Suppressor macrophage treated with lipopolysaccharide for 1 hour (primary cell): ENCODE measurements at regions not wholly inside any gene's neighbourhood (a gene's known extent, or its start where the extent isn't known, plus 50 kb on each side); places are given as distances from the start of the nearest gene placed in this dataset.

Source experiments
- DNase-seq, 3 donors: peaks; one replicate each; pipeline ENCODE4 v3.0.0-alpha.2; 2020 to 2022

DNA sequence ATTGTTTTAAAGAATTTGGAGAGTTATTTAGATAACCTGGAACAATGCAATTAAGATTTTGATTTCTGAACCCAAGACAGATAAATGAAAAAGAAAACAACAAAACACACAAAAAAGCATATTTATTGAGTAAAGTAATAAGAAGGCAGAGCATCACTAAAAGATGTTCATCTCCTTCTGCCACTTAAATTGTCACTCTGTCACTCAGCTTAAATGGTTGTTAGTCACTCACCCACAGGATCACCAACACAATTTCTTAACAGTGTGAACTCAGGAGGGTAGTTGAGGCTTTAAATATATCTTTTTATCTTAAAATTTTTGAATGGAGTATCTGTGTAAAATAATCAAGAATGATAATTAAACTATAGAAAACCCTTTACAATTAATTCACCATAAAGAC, 1215.5 kb upstream of the PCDH20 start:
- no peak for DNase-seq

DNA sequence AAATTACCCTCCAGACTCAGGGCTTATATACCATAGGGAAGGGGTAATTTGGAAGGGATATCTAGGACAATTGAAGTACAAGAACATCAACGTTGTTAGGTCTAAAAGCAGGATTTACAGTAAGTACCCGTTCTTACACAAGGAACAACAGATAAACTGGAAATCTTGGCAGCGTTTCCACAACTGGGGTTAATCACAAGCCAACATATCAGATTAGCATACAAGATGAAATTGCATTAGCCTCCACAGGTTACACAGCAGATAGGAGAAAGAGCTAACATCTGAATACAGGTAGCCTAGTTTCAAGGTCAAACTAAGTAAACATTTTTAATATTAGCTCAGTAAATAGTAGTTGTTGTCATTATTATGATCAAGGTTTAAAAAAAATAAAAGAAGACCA, 1214.0 kb upstream of the PCDH20 start:
- no peak for DNase-seq

DNA sequence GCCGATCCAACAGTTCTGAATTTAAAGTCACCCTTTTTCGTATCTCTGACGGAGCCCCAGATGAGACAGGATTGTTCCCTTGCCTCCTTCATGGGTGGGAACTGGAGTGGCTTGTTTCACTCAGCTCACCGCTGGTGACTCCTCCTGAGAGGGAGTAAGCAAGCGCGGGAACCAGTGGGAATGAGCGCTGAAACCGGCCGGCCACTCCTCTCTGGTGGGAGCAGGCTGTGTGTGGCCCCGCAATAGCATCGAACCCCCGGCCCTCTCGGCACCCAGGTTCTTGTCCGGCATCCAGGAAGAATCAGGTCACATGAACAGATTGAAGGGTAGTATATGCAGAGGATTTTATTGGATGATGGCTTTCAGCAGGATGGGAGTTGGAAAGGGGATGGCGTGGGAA, 1211.6 kb upstream of the PCDH20 start:
- no peak for DNase-seq

DNA sequence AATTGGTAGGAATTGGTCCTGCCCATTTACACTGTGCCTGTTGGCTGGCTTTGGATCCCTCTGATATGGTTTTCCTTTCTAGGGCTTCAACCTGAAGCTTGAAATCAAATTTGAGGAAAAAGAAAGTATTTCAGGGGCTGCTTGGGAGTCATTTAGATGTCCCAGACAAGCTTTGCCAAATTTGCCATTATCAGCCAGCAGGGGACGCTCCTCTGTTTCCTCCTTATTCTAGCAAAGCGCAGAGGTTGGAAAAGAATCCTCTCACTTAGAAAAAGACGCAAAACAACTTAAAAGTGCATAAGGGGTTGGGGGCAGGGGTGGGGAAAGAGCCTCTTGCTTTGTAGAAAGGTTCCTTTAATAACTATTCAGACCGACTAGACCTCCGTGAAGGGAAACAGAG, 1211.1 kb upstream of the PCDH20 start:
- DNase-seq = no peak

DNA sequence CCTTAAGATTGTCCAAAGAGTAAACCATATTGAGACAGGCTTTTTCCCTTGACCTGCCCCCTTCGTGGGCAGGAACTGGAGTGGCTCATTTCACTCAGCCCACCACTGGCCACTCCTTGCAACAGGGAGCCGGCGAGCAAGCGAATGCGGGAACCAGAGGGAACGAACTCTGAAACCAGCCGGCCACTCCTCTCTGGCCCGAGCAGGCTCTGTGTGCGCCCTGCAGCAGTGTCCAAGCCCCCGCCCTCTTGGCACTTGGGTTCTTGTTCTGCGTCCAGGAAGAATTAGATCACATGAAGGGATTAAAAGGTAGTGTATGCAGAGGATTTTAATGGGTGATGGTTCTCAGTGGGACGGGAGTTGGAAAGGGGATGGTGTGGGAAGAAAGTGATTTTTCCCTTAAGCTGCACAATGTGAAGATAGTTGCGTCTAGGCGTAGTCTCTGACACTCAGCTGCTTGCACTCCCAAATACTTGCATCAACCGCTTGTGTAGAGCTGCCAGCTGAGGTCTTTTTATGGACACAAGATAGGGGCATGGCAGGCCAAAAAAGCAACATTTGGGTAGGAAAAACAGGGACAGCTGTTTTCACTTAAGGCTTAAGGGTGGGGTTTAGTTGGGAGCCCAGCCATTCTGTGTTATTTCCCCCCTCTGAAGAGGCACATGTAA, 1209.7 kb upstream of the PCDH20 start:
- DNase-seq = no peak

DNA sequence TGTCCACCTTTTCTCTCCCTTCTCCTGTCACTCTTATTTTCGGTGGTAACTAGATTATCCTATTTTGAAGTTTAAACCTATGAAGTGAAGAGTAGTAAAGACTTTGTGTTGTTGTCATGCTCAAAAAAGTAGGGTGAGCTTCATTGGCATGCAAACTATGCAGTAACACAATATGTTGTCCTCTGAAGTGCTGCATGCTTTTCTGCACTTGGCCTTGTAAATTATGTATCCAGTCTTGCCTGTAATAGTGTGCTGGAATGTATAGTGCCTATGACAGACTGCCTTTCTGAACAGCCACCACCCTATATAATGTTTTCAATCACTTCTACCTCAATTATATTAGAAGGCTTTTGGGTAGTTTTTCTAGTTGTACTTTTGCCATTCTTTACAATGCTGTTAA, 1198.2 kb upstream of the PCDH20 start:
- DNase-seq = no peak

DNA sequence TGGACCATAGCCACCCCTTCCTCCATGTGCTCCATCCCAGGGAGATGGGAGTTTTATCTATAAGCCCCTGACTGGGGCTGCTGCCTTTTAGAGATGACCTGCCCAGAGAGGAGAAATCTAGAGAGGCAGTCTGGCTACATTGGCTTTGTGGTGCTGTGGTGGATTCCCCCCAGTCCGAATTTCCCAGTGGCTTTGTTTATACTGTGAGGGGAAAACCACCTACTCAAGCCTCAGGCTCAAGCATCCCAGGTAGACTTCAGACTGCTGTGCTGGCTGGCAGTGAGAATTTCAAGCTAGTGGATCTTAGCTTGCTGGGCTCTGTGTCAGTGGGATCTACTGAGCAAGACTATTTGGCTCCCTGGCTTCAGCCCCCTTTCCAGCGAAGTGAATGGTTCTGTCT, 1195.7 kb upstream of the PCDH20 start:
- no peak for DNase-seq

DNA sequence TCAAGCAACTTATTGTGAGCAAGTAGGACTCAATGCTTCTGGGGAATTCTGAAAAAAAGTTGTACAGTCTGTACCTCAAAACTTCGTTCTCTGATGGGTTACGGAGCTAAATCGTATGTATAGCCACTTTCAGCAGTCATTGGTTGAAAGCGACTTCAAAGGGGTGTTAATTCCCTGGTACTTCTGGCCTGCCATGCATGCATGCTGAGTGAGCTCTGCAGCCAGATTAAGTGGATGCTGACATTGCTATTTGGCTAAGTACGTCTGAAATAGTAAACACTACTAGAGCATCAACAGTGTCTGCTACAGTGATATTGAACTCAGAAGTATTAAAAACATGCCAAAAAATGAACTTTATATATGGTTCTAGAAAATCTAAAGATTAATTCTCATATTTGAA, 1183.1 kb upstream of the PCDH20 start:
- DNase-seq = no peak

DNA sequence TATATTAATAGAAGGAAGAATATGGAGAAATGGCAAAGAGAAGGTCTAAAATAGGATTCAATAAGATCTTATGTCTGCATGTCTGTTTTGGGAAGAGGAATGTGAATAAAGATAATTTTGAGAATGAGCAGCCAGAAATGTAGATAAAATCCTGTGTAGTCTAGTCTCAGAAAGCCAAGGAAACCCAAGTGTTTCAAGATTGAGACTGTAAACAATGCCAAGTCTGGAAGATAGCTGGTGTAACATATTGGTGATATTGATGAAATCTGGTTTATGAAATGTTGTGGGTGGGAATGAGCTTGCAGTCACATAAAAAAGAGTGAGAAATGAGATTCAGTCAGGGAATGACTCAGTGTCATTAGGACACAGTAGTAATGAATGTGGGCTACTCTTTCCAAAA, 1180.3 kb upstream of the PCDH20 start:
- no peak for DNase-seq

DNA sequence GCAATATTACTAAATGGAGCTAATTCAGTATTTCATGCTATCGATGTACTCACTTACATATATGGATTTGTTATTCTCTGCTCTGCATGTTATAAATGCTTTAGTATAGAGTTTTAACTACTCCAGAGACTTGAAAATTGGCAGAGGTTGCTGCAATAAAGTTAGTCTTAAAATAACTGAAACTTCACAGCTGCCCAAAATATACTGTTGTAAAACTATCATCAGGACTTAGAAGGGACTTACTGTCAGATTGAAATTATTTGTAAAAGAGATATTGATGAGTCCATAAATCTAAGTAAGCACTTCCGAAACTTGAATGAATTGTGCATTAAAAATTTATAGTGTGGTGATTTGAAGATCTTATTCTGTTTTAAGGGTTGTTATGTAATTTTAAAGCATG, 1178.2 kb upstream of the PCDH20 start:
- no peak for DNase-seq

DNA sequence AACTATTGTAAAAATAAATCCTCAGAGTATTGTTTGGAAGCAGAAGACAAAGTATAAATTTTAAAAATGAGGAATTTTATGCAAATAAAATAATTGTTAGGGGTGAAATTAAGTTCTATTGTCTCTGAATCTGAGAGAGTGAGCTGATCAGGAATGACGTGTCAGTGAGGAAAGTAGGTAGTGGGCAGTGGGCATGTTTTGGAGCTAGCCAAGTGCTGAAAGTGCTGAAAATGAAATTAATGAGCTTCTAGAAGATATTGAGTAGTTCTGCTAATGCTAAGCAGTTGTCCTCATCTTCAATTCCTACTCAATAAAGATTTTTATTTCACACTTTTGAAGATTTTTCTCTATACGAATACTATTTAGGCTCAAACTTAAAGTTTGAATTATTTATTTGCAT, 1167.8 kb upstream of the PCDH20 start:
- DNase-seq = no peak

DNA sequence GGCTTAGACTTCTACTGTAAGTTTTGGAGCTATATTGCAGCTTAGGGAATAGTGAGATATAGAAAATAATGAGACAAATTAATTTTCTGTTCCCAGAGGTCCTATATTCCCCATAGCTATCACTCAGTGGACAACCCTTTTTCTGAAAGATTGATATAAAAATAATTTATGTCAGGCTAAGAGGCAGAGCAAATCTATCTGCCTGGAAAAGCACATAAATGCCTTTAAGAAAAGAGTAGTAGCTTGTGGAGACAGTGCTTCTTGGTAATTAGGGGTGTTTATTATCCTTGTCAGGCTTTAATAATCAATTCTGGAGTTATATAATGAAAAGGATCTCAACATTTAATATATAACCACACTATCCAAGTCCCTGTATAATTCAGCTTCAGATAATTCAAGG, 1162.8 kb upstream of the PCDH20 start:
- DNase-seq = no peak

DNA sequence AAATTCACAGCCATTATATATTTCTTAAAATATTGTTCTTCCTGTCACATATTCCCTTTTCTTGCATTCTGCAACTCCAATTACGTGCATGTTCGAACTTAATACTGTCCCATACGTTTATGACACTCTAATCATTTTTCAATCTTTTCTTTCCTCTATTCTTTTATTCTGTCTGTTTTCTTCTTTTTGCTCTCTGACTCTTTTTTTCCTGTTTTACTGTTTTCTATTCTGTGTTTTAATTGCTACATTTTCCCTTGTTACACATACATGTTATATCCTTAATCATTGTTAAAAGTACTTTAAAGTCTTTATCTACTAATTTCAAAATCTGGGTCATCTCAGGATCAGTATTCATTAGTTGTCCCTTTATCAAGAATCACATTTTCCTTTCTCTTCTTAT, 1149.1 kb upstream of the PCDH20 start:
- no peak for DNase-seq

DNA sequence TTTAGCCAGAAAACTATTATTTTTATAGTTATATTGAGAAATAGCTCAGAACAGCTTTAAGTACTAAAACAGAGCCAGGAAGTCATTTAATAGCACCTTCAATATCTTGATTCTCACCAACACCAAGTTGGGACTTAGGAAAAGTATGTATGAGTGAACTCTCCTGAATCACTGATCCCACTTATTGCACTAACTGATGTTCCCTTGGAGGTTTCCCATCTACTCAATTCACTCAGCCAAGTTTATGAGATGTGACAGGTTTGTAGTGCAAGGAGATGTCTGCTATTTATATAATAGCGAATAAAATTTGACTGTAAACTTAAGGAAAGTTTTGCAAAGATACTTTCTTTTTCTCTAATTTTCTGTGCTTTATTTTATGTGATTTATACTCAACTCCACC, 1147.6 kb upstream of the PCDH20 start:
- DNase-seq = no peak

DNA sequence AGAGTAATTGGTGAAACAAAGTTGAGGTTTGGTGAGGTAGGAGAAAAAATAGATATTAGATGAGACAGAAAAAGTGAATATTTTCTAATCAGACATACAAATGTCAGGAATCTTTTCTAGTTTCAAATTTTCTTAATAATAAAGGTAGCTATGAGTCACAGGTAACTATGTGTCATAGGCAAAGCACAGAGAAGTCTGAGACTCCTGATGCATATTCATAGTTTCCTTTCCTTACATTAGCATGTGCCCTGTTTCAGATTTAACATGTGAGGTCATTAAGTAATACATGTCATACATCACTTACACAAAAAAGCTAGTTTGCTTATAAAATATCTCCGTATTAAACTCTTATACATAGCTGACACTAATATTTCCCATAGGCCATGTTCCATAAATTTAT, 1141.3 kb upstream of the PCDH20 start:
- DNase-seq = no peak

DNA sequence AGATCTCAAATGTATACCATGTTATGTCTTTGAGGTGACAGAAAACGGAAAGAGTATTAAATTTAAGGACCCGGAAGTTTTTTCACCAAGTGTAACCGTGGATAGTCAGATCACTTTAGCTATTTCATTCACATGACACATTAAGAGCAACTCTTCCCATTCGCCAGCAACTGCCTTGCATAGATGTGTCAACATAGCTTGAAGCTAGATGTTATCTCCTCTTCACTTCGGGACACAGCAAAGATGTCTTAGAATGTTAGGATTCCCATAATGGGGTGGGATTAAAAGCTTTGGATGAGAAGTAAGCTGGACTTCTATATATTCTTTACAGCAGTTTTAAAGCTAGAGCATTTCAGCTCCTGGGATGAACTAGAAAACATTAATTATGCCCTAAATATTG, 1135.9 kb upstream of the PCDH20 start:
- no peak for DNase-seq

DNA sequence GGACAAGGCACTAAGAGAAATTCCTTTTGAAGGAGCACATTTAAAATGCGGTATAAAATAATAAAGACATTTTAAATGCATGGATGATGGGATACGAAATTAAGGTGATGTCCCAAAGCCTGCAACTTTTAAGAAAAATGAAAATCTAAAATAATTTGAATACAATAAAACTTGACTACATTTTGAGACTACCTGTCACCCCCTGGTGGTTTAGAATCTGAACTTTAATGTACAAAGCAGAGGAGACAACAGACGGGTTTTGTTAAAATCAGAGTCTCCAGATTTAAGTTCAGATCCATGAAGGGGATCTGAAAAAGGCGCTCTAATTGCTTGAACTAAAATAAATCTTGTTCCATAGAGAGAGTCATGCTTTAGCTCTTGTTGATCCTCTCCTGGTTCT, 1129.3 kb upstream of the PCDH20 start:
- no peak for DNase-seq

DNA sequence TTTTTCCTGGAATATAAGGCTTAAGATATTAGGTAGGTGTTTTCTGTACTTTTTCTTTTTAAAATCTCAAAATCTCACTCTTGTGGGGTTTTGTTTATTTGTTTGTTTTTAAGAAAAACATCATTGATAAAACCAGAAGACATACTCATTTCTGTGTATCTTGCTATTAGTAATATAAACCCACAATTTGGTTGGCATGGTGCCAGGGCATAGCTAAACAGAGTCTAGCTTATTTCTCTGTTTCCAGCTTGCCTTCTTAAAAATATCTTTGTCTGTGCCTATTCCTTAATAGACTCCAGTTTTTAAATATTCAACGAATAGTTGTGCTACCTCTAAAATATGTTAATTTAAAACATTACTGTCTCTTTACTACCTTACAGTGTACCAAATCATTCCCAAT, 1121.9 kb upstream of the PCDH20 start:
- no peak for DNase-seq

DNA sequence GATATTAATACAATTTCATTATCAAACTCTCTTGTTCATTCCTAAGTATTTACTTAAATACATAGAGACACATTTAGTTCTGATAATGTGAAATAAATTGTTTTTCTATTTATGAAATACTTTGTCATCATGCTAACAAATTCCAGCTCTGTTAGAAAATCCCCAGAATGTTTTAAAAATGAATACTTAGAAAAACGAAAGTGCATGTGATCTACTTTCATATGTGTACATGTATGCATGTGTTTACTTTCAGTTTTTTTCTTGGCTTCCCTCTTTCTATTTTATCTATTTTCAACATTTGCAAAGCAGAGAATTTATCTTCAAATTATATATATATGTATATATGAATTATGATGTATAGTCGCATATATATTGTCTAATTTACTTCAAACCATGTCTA, 1110.0 kb upstream of the PCDH20 start:
- no peak for DNase-seq

DNA sequence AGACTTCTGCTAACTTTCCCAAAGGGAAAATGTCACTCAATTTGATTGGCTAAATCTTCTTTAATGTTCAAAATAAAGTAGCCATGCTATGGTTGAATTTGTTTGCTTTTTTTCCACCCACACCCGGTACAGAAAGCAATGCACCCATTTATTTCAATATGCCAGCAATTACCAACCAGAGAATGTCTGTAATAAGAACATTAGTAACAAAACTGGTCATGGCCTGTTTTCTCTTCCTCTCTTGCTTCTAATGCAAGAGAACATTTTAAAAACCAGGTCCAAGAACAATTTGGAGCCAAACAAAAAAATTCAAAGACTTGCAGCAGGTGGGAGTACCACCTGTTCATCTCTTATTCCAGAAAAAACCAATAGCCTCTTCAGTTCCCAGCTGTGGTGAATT, 1108.8 kb upstream of the PCDH20 start:
- no peak for DNase-seq

DNA sequence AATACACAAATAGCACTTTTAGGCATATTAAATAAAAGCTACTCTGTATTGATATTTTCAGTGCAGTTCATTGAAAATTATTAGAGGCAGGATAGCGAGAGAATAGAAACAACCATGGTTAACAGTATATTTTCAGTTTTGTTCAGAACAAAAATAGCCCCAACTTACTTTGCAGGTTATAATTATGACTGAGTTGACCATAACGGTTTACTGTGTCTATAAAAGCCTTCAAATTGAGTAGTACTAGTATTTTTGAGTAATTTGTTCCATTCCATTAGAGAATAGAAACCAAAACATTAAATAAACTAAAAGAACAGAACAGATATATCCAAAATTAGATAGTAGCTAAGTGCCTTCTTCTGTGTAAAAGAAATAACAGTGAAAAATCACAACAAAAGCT, 1108.4 kb upstream of the PCDH20 start:
- DNase-seq = no peak

DNA sequence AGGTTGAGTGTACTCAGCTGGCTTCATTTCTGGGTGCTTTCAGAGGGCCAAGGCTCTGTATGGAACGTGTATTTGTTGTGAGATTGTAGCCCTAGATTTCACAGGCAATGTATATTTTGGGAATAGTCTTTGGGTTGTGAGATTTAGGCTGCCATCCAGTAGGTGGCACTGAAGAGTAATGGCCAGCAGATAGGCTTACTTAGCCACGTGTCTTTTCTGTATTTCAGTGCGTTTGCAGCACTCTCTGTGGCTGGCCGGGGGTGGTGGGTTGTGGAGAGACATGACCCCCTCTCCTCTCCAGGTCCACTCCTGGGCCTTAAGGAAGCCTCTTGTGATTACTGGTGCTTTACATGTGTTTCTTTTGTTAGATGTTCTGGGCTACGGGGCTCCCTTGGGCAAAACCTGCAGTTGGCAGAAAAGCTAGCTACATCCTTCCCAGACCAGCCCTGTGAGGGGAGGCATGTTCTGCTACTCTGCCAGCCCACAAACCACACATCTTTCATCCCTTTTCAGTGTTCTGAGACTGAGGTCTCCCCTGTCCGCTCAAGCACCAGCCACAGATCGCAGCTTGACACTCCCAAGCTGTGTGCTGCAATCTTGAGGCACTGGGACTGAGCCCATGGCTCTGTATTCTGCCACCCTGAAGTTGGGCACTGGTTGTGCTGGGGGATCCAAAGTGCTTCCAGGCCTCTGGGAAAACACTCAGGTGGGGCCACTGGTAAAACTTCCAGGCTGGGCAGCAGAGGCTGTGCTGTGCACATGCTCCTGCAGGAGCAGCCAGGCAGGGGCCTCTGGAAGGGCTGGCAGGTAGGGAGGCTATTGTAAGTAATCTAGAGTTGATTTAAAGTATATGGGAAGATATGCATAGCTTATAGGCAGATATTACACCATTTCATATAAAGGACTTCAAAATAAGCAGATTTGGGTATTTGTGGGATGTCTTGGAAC, 1096.8 kb upstream of the PCDH20 start:
- DNase-seq = peak; percentile 45 to 58 (median 46)

DNA sequence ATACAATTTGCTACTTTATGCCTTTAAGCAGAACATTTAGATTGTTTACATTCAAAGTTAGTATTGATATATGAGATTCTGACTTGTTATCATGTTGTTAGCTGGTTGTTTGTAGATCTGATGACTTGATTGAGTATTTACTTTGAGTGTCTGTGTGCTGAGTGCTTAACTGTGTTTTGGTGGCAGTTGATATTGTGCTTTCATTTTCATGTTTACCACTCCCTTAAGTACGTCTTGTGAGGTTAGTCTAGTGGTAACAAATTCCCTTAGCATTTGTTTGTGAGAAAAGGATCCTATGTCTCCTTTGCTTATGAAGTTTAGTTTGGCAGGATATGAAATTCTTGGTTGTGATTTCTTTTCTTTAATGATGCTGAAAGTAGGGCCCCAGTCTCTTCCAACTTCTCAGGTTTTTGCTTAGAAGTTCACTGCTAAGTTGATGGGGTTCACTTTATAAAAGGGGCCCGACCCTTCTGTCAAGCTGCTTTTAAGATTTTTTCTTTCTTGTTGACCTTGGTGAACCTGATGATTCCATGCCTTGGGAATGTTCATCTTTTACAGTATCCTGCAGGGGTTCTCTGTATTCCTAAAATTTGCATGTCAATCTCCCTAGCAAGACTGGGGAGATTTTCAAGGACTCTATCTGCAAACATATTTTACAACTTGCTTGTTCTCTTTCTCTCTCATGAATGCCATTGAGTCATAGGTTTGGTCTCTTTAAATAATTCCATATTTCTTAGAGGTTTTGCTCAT, 1095.4 kb upstream of the PCDH20 start:
- DNase-seq = no peak

DNA sequence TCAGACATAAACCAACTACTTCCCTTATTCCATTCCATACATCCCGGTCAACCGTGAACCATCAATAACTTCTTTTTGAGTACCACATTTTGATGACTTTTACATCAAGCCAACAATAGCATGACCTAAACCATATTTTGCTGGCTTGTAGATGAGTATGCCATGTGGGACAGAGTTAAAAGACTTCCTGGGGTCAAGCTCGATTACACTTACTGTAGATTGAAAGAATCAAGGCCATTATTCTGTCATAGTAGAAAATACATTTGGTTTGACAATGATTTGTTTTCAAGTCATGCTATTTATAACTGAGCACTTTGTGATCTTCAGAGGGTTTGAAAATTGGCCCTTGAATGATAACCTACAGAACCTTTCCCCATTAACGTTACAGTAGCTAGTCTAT, 1086.9 kb upstream of the PCDH20 start:
- DNase-seq = no peak
